C4-2B (cell line): ENCODE measurements at regions not wholly inside any gene's neighbourhood (a gene's known extent, or its start where the extent isn't known, plus 50 kb on each side); places are given as distances from the start of the nearest gene placed in this dataset.

ENCODE experiments used
- ZFX ChIP-seq: fragments of 450-650 bp; IDR thresholded peaks from 2 replicates; pipeline ENCODE4 v1.6.1; 2017
- TF ChIP-seq, protein P1 (sequence below): fragments of 450-650 bp; conservative IDR thresholded peaks from 2 replicates; pipeline ENCODE4 v1.5.1; 2017; ENCODE audit warnings: mild to moderate bottlenecking

DNA sequence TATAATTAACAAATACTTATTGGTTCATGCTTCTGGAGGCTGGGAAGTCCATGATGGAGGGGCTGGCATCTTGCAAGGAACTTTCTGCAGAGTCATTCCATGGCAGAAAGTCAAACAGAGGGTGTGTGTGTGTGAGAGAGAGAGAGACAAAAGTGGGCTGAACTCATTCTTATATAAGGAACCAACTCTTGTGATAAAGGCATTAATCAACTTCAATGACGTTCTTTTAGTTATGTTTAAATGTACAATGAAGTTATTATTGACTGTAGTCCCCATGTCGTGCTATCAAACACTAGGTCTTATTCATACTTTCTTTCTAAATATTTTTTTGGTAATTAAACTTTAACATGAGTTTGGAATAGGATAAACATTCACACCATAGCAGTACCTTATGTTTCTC, 1408.8 kb downstream of the STIM2 start:
- TF ChIP-seq, protein P1, sequence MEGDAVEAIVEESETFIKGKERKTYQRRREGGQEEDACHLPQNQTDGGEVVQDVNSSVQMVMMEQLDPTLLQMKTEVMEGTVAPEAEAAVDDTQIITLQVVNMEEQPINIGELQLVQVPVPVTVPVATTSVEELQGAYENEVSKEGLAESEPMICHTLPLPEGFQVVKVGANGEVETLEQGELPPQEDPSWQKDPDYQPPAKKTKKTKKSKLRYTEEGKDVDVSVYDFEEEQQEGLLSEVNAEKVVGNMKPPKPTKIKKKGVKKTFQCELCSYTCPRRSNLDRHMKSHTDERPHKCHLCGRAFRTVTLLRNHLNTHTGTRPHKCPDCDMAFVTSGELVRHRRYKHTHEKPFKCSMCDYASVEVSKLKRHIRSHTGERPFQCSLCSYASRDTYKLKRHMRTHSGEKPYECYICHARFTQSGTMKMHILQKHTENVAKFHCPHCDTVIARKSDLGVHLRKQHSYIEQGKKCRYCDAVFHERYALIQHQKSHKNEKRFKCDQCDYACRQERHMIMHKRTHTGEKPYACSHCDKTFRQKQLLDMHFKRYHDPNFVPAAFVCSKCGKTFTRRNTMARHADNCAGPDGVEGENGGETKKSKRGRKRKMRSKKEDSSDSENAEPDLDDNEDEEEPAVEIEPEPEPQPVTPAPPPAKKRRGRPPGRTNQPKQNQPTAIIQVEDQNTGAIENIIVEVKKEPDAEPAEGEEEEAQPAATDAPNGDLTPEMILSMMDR, result no peak
- TF ChIP-seq ZFX, result no peak
